Endothelial cell of umbilical vein (primary cell): ENCODE measurements at regions not wholly inside any gene's neighbourhood (a gene's known extent, or its start where the extent isn't known, plus 50 kb on each side); places are given as distances from the start of the nearest gene placed in this dataset.

Source experiments
- BruUV-seq: library from RNA; stranded (reverse); fragments of 400-500 nt; replicated peaks from 2 replicates; lab custom pipeline; 2021; lab: Mats Ljungman, UMichigan
- CTCF ChIA-PET: fragments of 300-600, 350-600 bp; sonication (Branson Sonifier 250); formaldehyde crosslinking; loops from one replicate; lab custom pipeline; 2021; ENCODE audit warnings: antibody characterized with exemption, inconsistent platforms; lab: Charles Lee
- POLR2A ChIA-PET: fragments of 300-600, 350-600 bp; sonication (Branson Sonifier 250); formaldehyde crosslinking; loops from one replicate; lab custom pipeline; 2021; ENCODE audit warnings: antibody characterized with exemption, inconsistent platforms; lab: Charles Lee
- DNase-seq: peaks from one replicate; pipeline ENCODE4 v3.0.0-alpha.2; 2011; ENCODE audit warnings: low read depth, low spot score
- FAIRE-seq: peaks from 2 replicates; lab custom pipeline; 2011; peaks lifted over from hg19 to GRCh38; lab: Jason Lieb, UNC
- H2AFZ ChIP-seq: 2 replicates; pipeline ENCODE4 v1.6.0; 2012; ENCODE audit warnings: low read depth, low read length, control low read depth, inconsistent platforms
- H3K27ac ChIP-seq: 2 replicates; pipeline ENCODE4 v1.5.1; 2011; ENCODE audit warnings: low read depth, mild to moderate bottlenecking, control low read depth, low read length, moderate library complexity; ENCODE audit not compliant: insufficient read depth
- H3K27me3 ChIP-seq, 2 experiments: 2 replicates each; pipeline versions ENCODE4 v1.6.0 to v1.6.1; 2011; ENCODE audit warnings: low read length in 2 of 2, mixed read lengths in 1 of 2; ENCODE audit not compliant: control insufficient read depth in 2 of 2, insufficient read depth in 2 of 2
- H3K36me3 ChIP-seq, 2 experiments: 2 replicates in 1 of 2; 3 replicates in 1 of 2; pipeline ENCODE4 v1.5.1; 2011; ENCODE audit warnings: low read length in 2 of 2, mild to moderate bottlenecking in 1 of 2, moderate library complexity in 1 of 2; ENCODE audit not compliant: control insufficient read depth in 2 of 2, insufficient read depth in 2 of 2; ENCODE audit errors: extremely low read depth in 1 of 2
- H3K4me1 ChIP-seq: 3 replicates; pipeline ENCODE4 v1.5.1; 2011; ENCODE audit warnings: mild to moderate bottlenecking, low read length; ENCODE audit not compliant: control insufficient read depth, insufficient read depth; ENCODE audit errors: extremely low read depth
- H3K4me2 ChIP-seq: 2 replicates; pipeline ENCODE4 v1.6.1; 2011; ENCODE audit warnings: low read length, control low read depth, mixed read lengths; ENCODE audit not compliant: insufficient read depth
- H3K4me3 ChIP-seq, 3 experiments: fragments of 200-600 bp in 1 of 3; sonication (generic), shearing (Covaris generic) in 1 of 3; replicated peaks in 1 of 3; 2 replicates each; pipeline ENCODE4 v1.5.1; 2011 to 2016; ENCODE audit warnings: control low read depth in 3 of 3, low read length in 3 of 3, mild to moderate bottlenecking in 2 of 3, inconsistent platforms in 1 of 3, low read depth in 1 of 3, moderate library complexity in 1 of 3; ENCODE audit not compliant: insufficient read depth in 1 of 3
- H3K79me2 ChIP-seq: 2 replicates; pipeline ENCODE4 v1.6.0; 2012; ENCODE audit warnings: low read length, inconsistent platforms; ENCODE audit not compliant: control insufficient read depth, insufficient read depth
- H3K9ac ChIP-seq: replicated peaks from 2 replicates; pipeline ENCODE3; 2011; ENCODE audit warnings: low read length, control low read depth; ENCODE audit not compliant: insufficient read depth; ENCODE audit errors: extremely low read depth
- H3K9me1 ChIP-seq: replicated peaks from 3 replicates; pipeline ENCODE4 v1.6.0; 2011; ENCODE audit warnings: mild to moderate bottlenecking, low read length; ENCODE audit not compliant: control insufficient read depth, insufficient read depth; ENCODE audit errors: extremely low read depth
- H3K9me3 ChIP-seq: replicated peaks from 2 replicates; pipeline ENCODE4 v1.5.1; 2012; ENCODE audit warnings: low read length, inconsistent platforms; ENCODE audit not compliant: control insufficient read depth, insufficient read depth
- H4K20me1 ChIP-seq: replicated peaks from 2 replicates; pipeline ENCODE3; 2011; ENCODE audit warnings: mild to moderate bottlenecking, low read length; ENCODE audit not compliant: control insufficient read depth, insufficient read depth; ENCODE audit errors: extremely low read depth
- EZH2 ChIP-seq: IDR thresholded peaks from 2 replicates; pipeline ENCODE4 v1.6.1; 2012; ENCODE audit warnings: borderline replicate concordance, low read depth, mild to moderate bottlenecking, moderate library complexity, low read length, inconsistent platforms; ENCODE audit not compliant: severe bottlenecking
- FOS ChIP-seq: IDR thresholded peaks from 2 replicates; pipeline ENCODE4 v1.6.1; 2011; ENCODE audit warnings: mild to moderate bottlenecking, low read length, moderate library complexity, borderline replicate concordance; ENCODE audit not compliant: insufficient read depth
- GATA2 ChIP-seq: IDR thresholded peaks from 2 replicates; pipeline ENCODE4 v1.7.0; 2011; ENCODE audit warnings: low read depth, mild to moderate bottlenecking, moderate library complexity, mixed read lengths, low read length; ENCODE audit not compliant: insufficient read length, insufficient read depth
- JUN ChIP-seq: IDR thresholded peaks from 2 replicates; pipeline ENCODE4 v1.6.1; 2011; ENCODE audit warnings: borderline replicate concordance, low read depth; ENCODE audit not compliant: insufficient read length, insufficient read depth
- MYC ChIP-seq: IDR thresholded peaks from one replicate; pipeline ENCODE4 v1.6.1; 2011; ENCODE audit warnings: mild to moderate bottlenecking, low read depth, low read length
- POLR2A ChIP-seq: IDR thresholded peaks from 2 replicates; pipeline ENCODE4 v1.6.1; 2012; ENCODE audit warnings: low read depth, mild to moderate bottlenecking, control low read depth, low read length
- POLR2AphosphoS5 ChIP-seq: IDR thresholded peaks from 2 replicates; pipeline ENCODE4 v1.6.1; 2012; ENCODE audit warnings: low read depth, mild to moderate bottlenecking, control low read depth, low read length, moderate library complexity; ENCODE audit not compliant: insufficient read depth
- dilution Hi-C: fragments of 300-500 bp; cut with MboI; formaldehyde crosslinking; loops from one replicate; pipeline ENCODE4 v1.15.0; 2019; ENCODE audit warnings: low sequenced_read_pairs; ENCODE audit not compliant: extremely low pct_ligation_motif_present
- intact Hi-C: fragments of 100-400 bp; cut with micrococcal nuclease; formaldehyde crosslinking; loops from one replicate; pipeline ENCODE4 v1.10.0; 2022
- TF ChIP-seq, protein P1 (sequence below): IDR thresholded peaks from 2 replicates; pipeline ENCODE4 v1.6.1; 2011; ENCODE audit not compliant: insufficient read depth, insufficient read length
- TF ChIP-seq, protein P2 (sequence below), 2 donors: IDR thresholded peaks; 1 replicate in 1 of 2; 2 replicates in 1 of 2; pipeline ENCODE4 v1.5.1; 2011; ENCODE audit warnings: low read length in 2 of 2, mild to moderate bottlenecking in 2 of 2, moderate library complexity in 2 of 2, control low read depth in 1 of 2, inconsistent platforms in 1 of 2, low read depth in 1 of 2; ENCODE audit not compliant: insufficient read depth in 1 of 2; ENCODE audit errors: extremely low read depth in 1 of 2

GRCh38 chr18:60965856-60966255 lies 367.4 kb upstream of the CDH20 start:
- Histone ChIP-seq H3K4me3 (no peak overlapping the region), H3K4me1 (peaks cover 16% of the 10 kb centered on the region), H3K27ac (no peak overlapping the region), H3K9ac (no peak overlapping the region), H3K4me2 (peak overlapping the region; percentile 30), H3K9me3 (no peaks in the 10 kb centered on the region), H3K36me3 (no peaks in the 10 kb centered on the region), H4K20me1 (no peaks in the 10 kb centered on the region), H2AFZ (peak overlapping the region; percentile 47), H3K9me1 (no peaks in the 10 kb centered on the region), H3K27me3 (no peaks in the 10 kb centered on the region), H3K79me2 (no peaks in the 10 kb centered on the region)
- dilution Hi-C loops, result no loop called here
- TF ChIP-seq EZH2 (no peak), MYC (no peak), POLR2A (no peak), POLR2AphosphoS5 (no peak), FOS (no peak), GATA2 (no peak), JUN (no peak)
- TF ChIP-seq, protein P1, sequence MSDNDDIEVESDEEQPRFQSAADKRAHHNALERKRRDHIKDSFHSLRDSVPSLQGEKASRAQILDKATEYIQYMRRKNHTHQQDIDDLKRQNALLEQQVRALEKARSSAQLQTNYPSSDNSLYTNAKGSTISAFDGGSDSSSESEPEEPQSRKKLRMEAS, result no peak
- TF ChIP-seq, protein P2, sequence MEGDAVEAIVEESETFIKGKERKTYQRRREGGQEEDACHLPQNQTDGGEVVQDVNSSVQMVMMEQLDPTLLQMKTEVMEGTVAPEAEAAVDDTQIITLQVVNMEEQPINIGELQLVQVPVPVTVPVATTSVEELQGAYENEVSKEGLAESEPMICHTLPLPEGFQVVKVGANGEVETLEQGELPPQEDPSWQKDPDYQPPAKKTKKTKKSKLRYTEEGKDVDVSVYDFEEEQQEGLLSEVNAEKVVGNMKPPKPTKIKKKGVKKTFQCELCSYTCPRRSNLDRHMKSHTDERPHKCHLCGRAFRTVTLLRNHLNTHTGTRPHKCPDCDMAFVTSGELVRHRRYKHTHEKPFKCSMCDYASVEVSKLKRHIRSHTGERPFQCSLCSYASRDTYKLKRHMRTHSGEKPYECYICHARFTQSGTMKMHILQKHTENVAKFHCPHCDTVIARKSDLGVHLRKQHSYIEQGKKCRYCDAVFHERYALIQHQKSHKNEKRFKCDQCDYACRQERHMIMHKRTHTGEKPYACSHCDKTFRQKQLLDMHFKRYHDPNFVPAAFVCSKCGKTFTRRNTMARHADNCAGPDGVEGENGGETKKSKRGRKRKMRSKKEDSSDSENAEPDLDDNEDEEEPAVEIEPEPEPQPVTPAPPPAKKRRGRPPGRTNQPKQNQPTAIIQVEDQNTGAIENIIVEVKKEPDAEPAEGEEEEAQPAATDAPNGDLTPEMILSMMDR (IDR thresholded peaks at IDR 0.05; ENCODE audit: extremely low read depth in 1 of 2, insufficient read depth in 1 of 2, low read depth in 1 of 2, low read length in 2 of 2), result no peak
- no TSS peak for BruUV-seq
- FAIRE-seq (peak; percentile 83), DNase-seq (peak; percentile 64)
- ChIA-PET POLR2A (no interaction called here), CTCF (interaction anchor here (1.4 to 4.3 kb wide), 4 partner anchors 10 to 157 kb away, joined by 3 to 18 read pairs (median 8); no protein-coding TSS in a partner anchor)
- intact Hi-C loops, result loop anchor here (1.0 kb wide), 1 partner anchor 12 kb away; no protein-coding TSS in a partner anchor
